GM19328 (cell line): ENCODE measurements at regions not wholly inside any gene's neighbourhood (a gene's known extent, or its start where the extent isn't known, plus 50 kb on each side); places are given as distances from the start of the nearest gene placed in this dataset.

Source experiments
- ATAC-seq: cut with Tn5 transposase; IDR thresholded peaks from one replicate; pipeline ENCODE4 v1.9.1; 2021; ENCODE audit warnings: mild to moderate bottlenecking, moderate library complexity; ENCODE audit not compliant: unreplicated experiment

- no peak for ATAC-seq
These were observed 268.0 kb downstream of the ZEB1 start for GRCh38 chr10:31586723-31587638.

DNA sequence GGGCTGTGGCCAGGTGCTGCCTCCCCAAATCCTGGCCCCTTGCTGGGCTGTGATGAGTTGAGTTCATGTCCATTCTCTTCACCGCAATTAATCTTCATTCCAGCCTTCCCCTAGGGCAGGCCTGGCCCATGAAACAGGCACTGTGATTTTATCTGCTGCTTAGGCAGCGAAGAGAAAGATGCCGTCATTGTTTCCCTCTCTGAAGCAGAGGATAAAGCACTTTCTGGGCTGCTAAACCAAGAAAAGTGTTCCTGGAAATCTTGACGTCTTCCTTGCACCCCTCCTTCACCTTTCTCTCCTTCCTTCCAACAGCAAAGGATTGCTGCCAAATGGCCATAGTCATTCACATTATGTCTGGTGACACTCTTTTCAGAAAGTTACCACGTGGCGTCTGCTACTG lies 265.9 kb downstream of the ZEB1 start:
- ATAC-seq = no peak

- ATAC-seq = no peak
These were observed 265.1 kb downstream of the ZEB1 start for GRCh38 chr10:31584098-31584631.

GRCh38 chr10:31583293-31583692 lies 264.3 kb downstream of the ZEB1 start:
- no peak for ATAC-seq

DNA sequence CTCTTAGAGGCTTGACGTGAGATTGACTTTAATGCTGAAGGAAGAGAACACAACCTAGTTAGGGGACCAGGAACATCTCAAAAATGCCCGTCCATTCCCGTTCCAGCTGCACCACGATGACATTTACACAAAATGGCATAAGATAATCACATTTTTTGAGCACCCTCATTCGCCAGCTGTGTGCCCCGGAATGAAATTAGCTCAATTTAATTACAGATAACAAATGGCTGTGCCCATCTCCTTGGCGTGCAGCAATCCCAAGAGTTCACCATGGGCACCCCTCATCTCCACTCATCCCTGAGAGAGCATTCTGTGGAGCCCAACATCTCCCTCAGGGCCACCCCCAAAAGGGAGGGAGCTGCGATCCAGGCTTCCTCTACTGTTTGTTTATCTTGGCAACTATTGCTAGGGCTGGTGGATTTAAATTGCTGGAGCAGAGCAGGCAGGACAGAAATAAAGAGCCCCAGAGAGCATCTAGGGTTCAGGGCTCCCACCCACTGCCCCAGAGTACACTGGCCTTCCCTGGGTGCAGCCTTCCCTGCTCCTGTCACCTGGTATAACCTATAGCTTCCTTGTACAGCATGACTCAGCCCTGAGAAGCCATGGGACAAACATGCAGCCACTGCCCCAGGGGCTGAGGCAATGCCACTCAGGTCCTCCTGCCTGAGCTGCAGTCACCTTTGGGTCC lies 263.5 kb downstream of the ZEB1 start:
- no peak for ATAC-seq

- ATAC-seq = no peak
These were observed 262.8 kb downstream of the ZEB1 start for GRCh38 chr10:31581741-31582323.

DNA sequence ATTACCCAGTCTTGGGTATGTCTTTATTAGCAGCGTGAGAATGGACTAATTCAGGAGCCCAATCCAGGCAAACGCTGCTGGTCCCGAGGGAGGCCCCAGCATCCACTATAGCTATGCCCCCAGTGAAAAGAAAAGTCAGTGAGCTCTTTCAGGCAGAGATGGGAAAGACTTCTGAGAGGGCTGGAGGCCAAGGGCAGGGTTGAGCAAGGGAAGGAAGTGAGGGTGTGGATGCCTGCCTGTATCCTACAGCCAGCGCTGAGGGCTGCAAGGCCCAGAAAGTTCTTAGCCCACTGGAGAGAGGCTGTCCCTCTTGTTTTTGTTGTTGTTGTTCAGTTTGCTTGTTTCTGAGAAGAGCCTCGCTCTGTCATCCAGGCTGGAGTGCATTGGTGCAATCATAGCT lies 261.6 kb downstream of the ZEB1 start:
- no peak for ATAC-seq
